ENCODE measurements at regions not wholly inside any gene's neighbourhood (a gene's known extent, or its start where the extent isn't known, plus 50 kb on each side); places are given as distances from the start of the nearest gene placed in this dataset.

GRCh38 chr6:10307028-10307427, 107.8 kb downstream of the TFAP2A start:
- DNase-seq (ENCODE audit: extremely low read depth, low read depth), result no peak
- TF ChIP-seq CTCF (IDR thresholded peaks at IDR 0.05; ENCODE audit: low read depth, low read length, missing control alignments), result no peak
- H3K4me3 ChIP-seq (replicated peaks; ENCODE audit: low read depth, low read length), result no peak overlapping the region

- TF ChIP-seq CTCF (IDR thresholded peaks at IDR 0.05; ENCODE audit: low read depth, low read length, missing control alignments), result no peak
- DNase-seq (ENCODE audit: extremely low read depth, low read depth), result no peak
- no peak overlapping the region for H3K4me3 ChIP-seq (replicated peaks; ENCODE audit: low read depth, low read length)
Measured at GRCh38 chr6:10305790-10306415, 109.0 kb downstream of the TFAP2A start.

- no peak overlapping the region for H3K4me3 ChIP-seq (replicated peaks; ENCODE audit: low read depth, low read length)
- no peak for DNase-seq (ENCODE audit: extremely low read depth, low read depth)
- TF ChIP-seq CTCF (IDR thresholded peaks at IDR 0.05; ENCODE audit: low read depth, low read length, missing control alignments), result no peak
Measured at GRCh38 chr6:10303608-10304506, 111.0 kb downstream of the TFAP2A start.

- TF ChIP-seq CTCF (IDR thresholded peaks at IDR 0.05; ENCODE audit: low read depth, low read length, missing control alignments), result no peak
- no peak overlapping the region for H3K4me3 ChIP-seq (replicated peaks; ENCODE audit: low read depth, low read length)
- DNase-seq (ENCODE audit: extremely low read depth, low read depth), result no peak
Measured at GRCh38 chr6:10302566-10303235, 112.2 kb downstream of the TFAP2A start.

GRCh38 chr6:10300071-10300470, 114.8 kb downstream of the TFAP2A start:
- DNase-seq (ENCODE audit: extremely low read depth, low read depth), result no peak
- no peak overlapping the region for H3K4me3 ChIP-seq (replicated peaks; ENCODE audit: low read depth, low read length)
- no peak for TF ChIP-seq CTCF (IDR thresholded peaks at IDR 0.05; ENCODE audit: low read depth, low read length, missing control alignments)

GRCh38 chr6:10297832-10298231, 117.0 kb downstream of the TFAP2A start:
- no peak overlapping the region for H3K4me3 ChIP-seq (replicated peaks; ENCODE audit: low read depth, low read length)
- no peak for DNase-seq (ENCODE audit: extremely low read depth, low read depth)
- no peak for TF ChIP-seq CTCF (IDR thresholded peaks at IDR 0.05; ENCODE audit: low read depth, low read length, missing control alignments)
